GM12878 (cell line): ENCODE measurements at regions not wholly inside any gene's neighbourhood (a gene's known extent, or its start where the extent isn't known, plus 50 kb on each side); places are given as distances from the start of the nearest gene placed in this dataset.

Experiments used
- TF ChIP-seq, protein P1 (sequence below): IDR thresholded peaks from 2 replicates; pipeline ENCODE4 v1.6.1; 2012; ENCODE audit warnings: mild to moderate bottlenecking, low read depth, low read length
- TF ChIP-seq, protein P2 (sequence below): fragments of 450-650 bp; formaldehyde crosslinking; IDR thresholded peaks from 2 replicates; pipeline ENCODE4 v1.5.0; 2022; ENCODE audit warnings: mild to moderate bottlenecking, missing genetic modification characterization

DNA sequence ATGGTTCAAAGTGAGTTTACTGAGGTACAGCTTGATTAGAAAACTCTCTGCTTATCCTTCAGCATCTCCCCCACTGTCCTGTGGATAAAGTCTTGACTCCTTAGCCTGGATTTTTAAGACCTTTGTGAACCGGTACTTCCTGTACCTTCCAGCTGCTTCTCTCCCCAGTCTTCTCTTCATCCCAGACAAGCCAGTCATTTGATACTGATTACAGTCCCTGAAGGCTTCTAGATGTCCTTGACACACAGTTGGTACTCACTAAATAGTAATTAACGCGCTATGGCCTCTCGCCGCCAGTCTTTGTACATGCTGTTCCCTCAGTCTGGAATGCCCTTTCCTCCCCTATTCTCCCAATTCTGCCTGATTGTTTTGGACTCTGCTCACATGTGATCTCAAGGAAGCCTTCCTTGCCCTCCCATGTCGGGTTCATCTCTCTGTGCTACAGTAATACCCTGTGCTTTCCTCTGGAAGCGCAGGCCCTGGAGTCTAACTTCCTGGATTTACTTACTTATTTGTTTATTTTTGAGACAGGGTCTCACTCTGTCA lies 50.6 kb upstream of the PTGR2 start (continued):
- TF ChIP-seq, protein P1, sequence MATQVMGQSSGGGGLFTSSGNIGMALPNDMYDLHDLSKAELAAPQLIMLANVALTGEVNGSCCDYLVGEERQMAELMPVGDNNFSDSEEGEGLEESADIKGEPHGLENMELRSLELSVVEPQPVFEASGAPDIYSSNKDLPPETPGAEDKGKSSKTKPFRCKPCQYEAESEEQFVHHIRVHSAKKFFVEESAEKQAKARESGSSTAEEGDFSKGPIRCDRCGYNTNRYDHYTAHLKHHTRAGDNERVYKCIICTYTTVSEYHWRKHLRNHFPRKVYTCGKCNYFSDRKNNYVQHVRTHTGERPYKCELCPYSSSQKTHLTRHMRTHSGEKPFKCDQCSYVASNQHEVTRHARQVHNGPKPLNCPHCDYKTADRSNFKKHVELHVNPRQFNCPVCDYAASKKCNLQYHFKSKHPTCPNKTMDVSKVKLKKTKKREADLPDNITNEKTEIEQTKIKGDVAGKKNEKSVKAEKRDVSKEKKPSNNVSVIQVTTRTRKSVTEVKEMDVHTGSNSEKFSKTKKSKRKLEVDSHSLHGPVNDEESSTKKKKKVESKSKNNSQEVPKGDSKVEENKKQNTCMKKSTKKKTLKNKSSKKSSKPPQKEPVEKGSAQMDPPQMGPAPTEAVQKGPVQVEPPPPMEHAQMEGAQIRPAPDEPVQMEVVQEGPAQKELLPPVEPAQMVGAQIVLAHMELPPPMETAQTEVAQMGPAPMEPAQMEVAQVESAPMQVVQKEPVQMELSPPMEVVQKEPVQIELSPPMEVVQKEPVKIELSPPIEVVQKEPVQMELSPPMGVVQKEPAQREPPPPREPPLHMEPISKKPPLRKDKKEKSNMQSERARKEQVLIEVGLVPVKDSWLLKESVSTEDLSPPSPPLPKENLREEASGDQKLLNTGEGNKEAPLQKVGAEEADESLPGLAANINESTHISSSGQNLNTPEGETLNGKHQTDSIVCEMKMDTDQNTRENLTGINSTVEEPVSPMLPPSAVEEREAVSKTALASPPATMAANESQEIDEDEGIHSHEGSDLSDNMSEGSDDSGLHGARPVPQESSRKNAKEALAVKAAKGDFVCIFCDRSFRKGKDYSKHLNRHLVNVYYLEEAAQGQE: no peak
- TF ChIP-seq, protein P2, sequence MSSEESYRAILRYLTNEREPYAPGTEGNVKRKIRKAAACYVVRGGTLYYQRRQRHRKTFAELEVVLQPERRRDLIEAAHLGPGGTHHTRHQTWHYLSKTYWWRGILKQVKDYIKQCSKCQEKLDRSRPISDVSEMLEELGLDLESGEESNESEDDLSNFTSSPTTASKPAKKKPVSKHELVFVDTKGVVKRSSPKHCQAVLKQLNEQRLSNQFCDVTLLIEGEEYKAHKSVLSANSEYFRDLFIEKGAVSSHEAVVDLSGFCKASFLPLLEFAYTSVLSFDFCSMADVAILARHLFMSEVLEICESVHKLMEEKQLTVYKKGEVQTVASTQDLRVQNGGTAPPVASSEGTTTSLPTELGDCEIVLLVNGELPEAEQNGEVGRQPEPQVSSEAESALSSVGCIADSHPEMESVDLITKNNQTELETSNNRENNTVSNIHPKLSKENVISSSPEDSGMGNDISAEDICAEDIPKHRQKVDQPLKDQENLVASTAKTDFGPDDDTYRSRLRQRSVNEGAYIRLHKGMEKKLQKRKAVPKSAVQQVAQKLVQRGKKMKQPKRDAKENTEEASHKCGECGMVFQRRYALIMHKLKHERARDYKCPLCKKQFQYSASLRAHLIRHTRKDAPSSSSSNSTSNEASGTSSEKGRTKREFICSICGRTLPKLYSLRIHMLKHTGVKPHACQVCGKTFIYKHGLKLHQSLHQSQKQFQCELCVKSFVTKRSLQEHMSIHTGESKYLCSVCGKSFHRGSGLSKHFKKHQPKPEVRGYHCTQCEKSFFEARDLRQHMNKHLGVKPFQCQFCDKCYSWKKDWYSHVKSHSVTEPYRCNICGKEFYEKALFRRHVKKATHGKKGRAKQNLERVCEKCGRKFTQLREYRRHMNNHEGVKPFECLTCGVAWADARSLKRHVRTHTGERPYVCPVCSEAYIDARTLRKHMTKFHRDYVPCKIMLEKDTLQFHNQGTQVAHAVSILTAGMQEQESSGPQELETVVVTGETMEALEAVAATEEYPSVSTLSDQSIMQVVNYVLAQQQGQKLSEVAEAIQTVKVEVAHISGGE (CRISPR knock-in tag): no peak
